Sigmoid colon (tissue), 6 donors: ENCODE measurements at regions not wholly inside any gene's neighbourhood (a gene's known extent, or its start where the extent isn't known, plus 50 kb on each side); places are given as distances from the start of the nearest gene placed in this dataset.

Experiments used
- DNase-seq: peaks from one replicate; pipeline ENCODE4 v3.0.0-alpha.2; 2019
- H3K27ac ChIP-seq, 4 donors: fragments of 200-600 bp; sonication (generic); one replicate each; pipeline ENCODE4 v1.5.1; 2016 to 2019; ENCODE audit warnings: mild to moderate bottlenecking in 1 of 4
- H3K27me3 ChIP-seq, 3 donors: fragments of 200-600 bp; sonication (generic); one replicate each; pipeline ENCODE4 v1.5.1; 2019; ENCODE audit warnings: mild to moderate bottlenecking in 1 of 3
- H3K36me3 ChIP-seq, 4 donors: fragments of 200-600 bp; sonication (generic); one replicate each; pipeline ENCODE4 v1.5.1; 2016 to 2019
- H3K4me1 ChIP-seq, 4 donors: fragments of 200-600 bp; sonication (generic); one replicate each; pipeline ENCODE4 v1.5.1; 2017 to 2019
- H3K4me3 ChIP-seq, 4 donors: fragments of 200-600 bp; sonication (generic); one replicate each; pipeline ENCODE4 v1.5.1; 2017 to 2019; ENCODE audit warnings: mild to moderate bottlenecking in 2 of 4, moderate library complexity in 1 of 4
- H3K9me3 ChIP-seq, 4 donors: fragments of 200-600 bp in 3 of 4; sonication (generic) in 3 of 4; one replicate each; pipeline versions ENCODE4 v1.5.1 to v1.6.1; 2013 to 2019
- CTCF ChIP-seq, 4 experiments: fragments of 450-650 bp in 3 of 4; fragments of 200-600 bp in 1 of 4; IDR thresholded peaks; one replicate each; pipeline ENCODE4 v1.5.1; 2016 to 2019; ENCODE audit warnings: antibody characterized with exemption in 4 of 4, mild to moderate bottlenecking in 3 of 4, moderate library complexity in 2 of 4
- EP300 ChIP-seq, 4 donors: sonication (generic); formaldehyde crosslinking; IDR thresholded peaks; one replicate each; pipeline ENCODE4 v1.6.1; 2017; ENCODE audit warnings: antibody characterized with exemption in 4 of 4
- POLR2A ChIP-seq, 2 donors: fragments of 450-650 bp; IDR thresholded peaks; one replicate each; pipeline ENCODE4 v1.6.1; 2016; ENCODE audit warnings: antibody characterized with exemption in 2 of 2, mild to moderate bottlenecking in 2 of 2, moderate library complexity in 2 of 2
- POLR2AphosphoS5 ChIP-seq, 4 donors: sonication (generic); formaldehyde crosslinking; IDR thresholded peaks; one replicate each; pipeline ENCODE4 v1.6.1; 2017; ENCODE audit warnings: antibody characterized with exemption in 4 of 4
- WGBS, 2 donors: extraction: QIAGEN DNeasy Blood & Tissue Kit; methylation state at CpG; one replicate each; pipeline ENCODE4 v1.1.7; 2013; 5-methylcytosine and 5-hydroxymethylcytosine counted together
- intact Hi-C: fragments of 100-400 bp; cut with DNase I; formaldehyde crosslinking; loops from one replicate; pipeline ENCODE4 v1.15.1; 2023
- donor health status: healthy with polysubstance abuse.
- donor health status: healthy.

GRCh38 chr3:73727854-73728253 lies 103.1 kb upstream of the PDZRN3 start:
- H3K27ac ChIP-seq, result peak overlapping the region; percentile 50 to 85 (median 76)
- 61 to 80% methylated on average over 2 of the region's 2 CpGs for WGBS, 2 donors
- intact Hi-C loops, result loop anchor here (5.0 kb wide), 2 partner anchors 216 to 306 kb away; no protein-coding TSS in a partner anchor

GRCh38 chr3:73727117-73727821 lies 102.5 kb upstream of the PDZRN3 start:
- Histone ChIP-seq H3K36me3 (no peaks in the 10 kb centered on the region), H3K9me3 (no peaks in the 10 kb centered on the region), H3K27me3 (no peaks in the 10 kb centered on the region), H3K4me3 (no peak overlapping the region), H3K4me1 (peaks cover 0 to 26% (median 19%) of the 10 kb centered on the region in 4 donors), H3K27ac (peak overlapping the region; percentile 50 to 85 (median 76))
- peak; percentile 47 to 78 (median 66) for TF ChIP-seq POLR2AphosphoS5 (IDR thresholded peaks at IDR 0.05)
- TF ChIP-seq CTCF (IDR thresholded peaks at IDR 0.05), result no peak
- TF ChIP-seq POLR2A (IDR thresholded peaks at IDR 0.05), result no peak
- TF ChIP-seq EP300 (IDR thresholded peaks at IDR 0.05), result peak; percentile 14 to 47 (median 32)
- peak; percentile 82 for DNase-seq
- WGBS, 2 donors, result 56 to 79% methylated on average over 8 of the region's 8 CpGs
- intact Hi-C loops, result loop anchor here (5.0 kb wide), 2 partner anchors 215 to 305 kb away; no protein-coding TSS in a partner anchor

More at GRCh38 chr3:73727854-73728253, 103.1 kb upstream of the PDZRN3 start:
- H3K36me3 ChIP-seq, result no peaks in the 10 kb centered on the region
- no peaks in the 10 kb centered on the region for H3K27me3 ChIP-seq
- DNase-seq, result no peak
- peaks cover 0 to 26% (median 19%) of the 10 kb centered on the region in 4 donors for H3K4me1 ChIP-seq
- H3K4me3 ChIP-seq, result no peak overlapping the region
- no peaks in the 10 kb centered on the region for H3K9me3 ChIP-seq
- TF ChIP-seq POLR2A (IDR thresholded peaks at IDR 0.05), result no peak
- no peak for TF ChIP-seq POLR2AphosphoS5 (IDR thresholded peaks at IDR 0.05)
- TF ChIP-seq CTCF (IDR thresholded peaks at IDR 0.05), result no peak
- no peak for TF ChIP-seq EP300 (IDR thresholded peaks at IDR 0.05)

- H3K27me3 ChIP-seq, result no peaks in the 10 kb centered on the region
- H3K4me3 ChIP-seq, result no peak overlapping the region
- H3K9me3 ChIP-seq, result no peaks in the 10 kb centered on the region
- no peak overlapping the region for H3K27ac ChIP-seq
- WGBS, 2 donors, result 74 to 86% methylated on average over 3 of the region's 3 CpGs
- H3K36me3 ChIP-seq, result no peaks in the 10 kb centered on the region
- DNase-seq, result no peak
- TF ChIP-seq POLR2AphosphoS5 (IDR thresholded peaks at IDR 0.05), result no peak
- no peak for TF ChIP-seq POLR2A (IDR thresholded peaks at IDR 0.05)
- no peak for TF ChIP-seq EP300 (IDR thresholded peaks at IDR 0.05)
- no peak for TF ChIP-seq CTCF (IDR thresholded peaks at IDR 0.05)
- intact Hi-C loops, result no loop called here
- peaks cover 0 to 54% (median 36%) of the 10 kb centered on the region in 4 donors for H3K4me1 ChIP-seq
Observed at GRCh38 chr3:73723596-73723995, 98.9 kb upstream of the PDZRN3 start.

GRCh38 chr3:73719861-73720260 lies 95.1 kb upstream of the PDZRN3 start:
- peak; percentile 91 for DNase-seq
- WGBS, 2 donors, result 19 to 36% methylated on average over 6 of the region's 6 CpGs
- H3K27me3 ChIP-seq, result no peaks in the 10 kb centered on the region
- no peak for TF ChIP-seq POLR2A (IDR thresholded peaks at IDR 0.05)
- TF ChIP-seq EP300 (IDR thresholded peaks at IDR 0.05), result peak in 3 of 4 donors; percentile 40 to 84 (median 55)
- TF ChIP-seq POLR2AphosphoS5 (IDR thresholded peaks at IDR 0.05), result peak; percentile 48 to 73 (median 57)
- peaks cover 0 to 36% (median 21%) of the 10 kb centered on the region in 4 donors for H3K4me1 ChIP-seq
- H3K4me3 ChIP-seq, result peak overlapping the region in 3 of 4 donors; percentile 8 to 26 (median 23)
- H3K9me3 ChIP-seq, result no peaks in the 10 kb centered on the region
- no peaks in the 10 kb centered on the region for H3K36me3 ChIP-seq
- H3K27ac ChIP-seq, result peak overlapping the region; percentile 73 to 85 (median 81)
- intact Hi-C loops, result loop anchor here (5.0 kb wide), 1 partner anchor 88 kb away; no protein-coding TSS in a partner anchor

- TF ChIP-seq POLR2AphosphoS5 (IDR thresholded peaks at IDR 0.05) (peak; percentile 39 to 73 (median 58)), EP300 (IDR thresholded peaks at IDR 0.05) (peak in 3 of 4 donors; percentile 12 to 30 (median 24)), POLR2A (IDR thresholded peaks at IDR 0.05) (no peak), CTCF (IDR thresholded peaks at IDR 0.05) (no peak)
- peak overlapping the region; percentile 73 to 85 (median 81) for H3K27ac ChIP-seq
- no peaks in the 10 kb centered on the region for H3K9me3 ChIP-seq
- H3K4me1 ChIP-seq, result peaks cover 0 to 36% (median 21%) of the 10 kb centered on the region in 4 donors
- H3K27me3 ChIP-seq, result no peaks in the 10 kb centered on the region
- peak; percentile 72 for DNase-seq
- H3K36me3 ChIP-seq, result no peaks in the 10 kb centered on the region
- 62 to 72% methylated on average over 5 of the region's 5 CpGs for WGBS, 2 donors
- intact Hi-C loops, result loop anchor here (5.0 kb wide), 1 partner anchor 87 kb away; no protein-coding TSS in a partner anchor
- peak overlapping the region in 3 of 4 donors; percentile 8 to 26 (median 23) for H3K4me3 ChIP-seq
Observed at GRCh38 chr3:73719413-73719851, 94.7 kb upstream of the PDZRN3 start.
